Peyer's patch (tissue), 4 donors: ENCODE measurements at regions not wholly inside any gene's neighbourhood (a gene's known extent, or its start where the extent isn't known, plus 50 kb on each side); places are given as distances from the start of the nearest gene placed in this dataset.

Experiments used
- CTCF ChIP-seq, 6 experiments: fragments of 450-650 bp in 4 of 6; fragments of 200-600 bp in 2 of 6; sonication (generic) in 1 of 6; IDR thresholded peaks; one replicate each; pipeline ENCODE4 v1.5.1; 2017 to 2019; ENCODE audit warnings: antibody characterized with exemption in 6 of 6, mild to moderate bottlenecking in 3 of 6, moderate library complexity in 1 of 6
- POLR2A ChIP-seq, 2 donors: fragments of 450-650 bp; IDR thresholded peaks; one replicate each; pipeline ENCODE4 v1.5.1; 2017; ENCODE audit warnings: antibody characterized with exemption in 2 of 2, mild to moderate bottlenecking in 2 of 2, moderate library complexity in 2 of 2

DNA sequence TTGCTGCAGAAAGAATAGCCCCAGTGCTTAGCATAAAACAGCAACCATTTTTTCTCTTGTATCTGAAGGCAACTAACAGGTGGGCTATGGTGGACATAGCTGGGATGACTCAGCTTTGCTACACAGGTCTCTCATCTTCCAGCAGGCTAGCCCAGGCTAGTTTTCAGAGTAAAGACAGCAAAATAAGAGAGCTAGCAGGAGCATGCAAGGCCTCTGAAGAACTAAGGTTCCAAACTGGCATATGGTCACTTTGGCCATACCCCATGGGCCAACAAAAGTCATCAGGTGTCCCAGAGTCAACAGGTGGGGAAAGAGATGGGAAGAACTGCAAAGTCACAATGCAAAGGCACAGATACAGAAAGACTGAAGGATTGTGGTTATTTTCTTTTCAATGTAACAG lies 571.6 kb upstream of the MGMT start:
- TF ChIP-seq CTCF (IDR thresholded peaks at IDR 0.05) (no peak), POLR2A (IDR thresholded peaks at IDR 0.05) (no peak)
